GM10248 (cell line): ENCODE measurements at regions not wholly inside any gene's neighbourhood (a gene's known extent, or its start where the extent isn't known, plus 50 kb on each side); places are given as distances from the start of the nearest gene placed in this dataset.

Experiments used
- CTCF ChIA-PET: fragments of 300-600 bp; sonication (Branson Sonifier 250); formaldehyde crosslinking; extraction: SDS; loops from one replicate; lab custom pipeline; 2021; ENCODE audit warnings: antibody characterized with exemption; lab: Yijun Ruan, JAX
- POLR2A ChIA-PET: fragments of 350-650 bp; sonication (Branson Sonifier 250); formaldehyde crosslinking; extraction: SDS; loops from one replicate; lab custom pipeline; 2020; ENCODE audit warnings: antibody characterized with exemption; lab: Yijun Ruan, JAX
- DNase-seq: peaks from one replicate; pipeline ENCODE4 v3.0.0; 2012; ENCODE audit errors: extremely low spot score
- TF ChIP-seq, protein P1 (sequence below): IDR thresholded peaks from 2 replicates; pipeline ENCODE4 v1.5.1; 2012; ENCODE audit warnings: mild to moderate bottlenecking, low read depth; ENCODE audit errors: extremely low read depth, missing control alignments, control extremely low read depth

DNA sequence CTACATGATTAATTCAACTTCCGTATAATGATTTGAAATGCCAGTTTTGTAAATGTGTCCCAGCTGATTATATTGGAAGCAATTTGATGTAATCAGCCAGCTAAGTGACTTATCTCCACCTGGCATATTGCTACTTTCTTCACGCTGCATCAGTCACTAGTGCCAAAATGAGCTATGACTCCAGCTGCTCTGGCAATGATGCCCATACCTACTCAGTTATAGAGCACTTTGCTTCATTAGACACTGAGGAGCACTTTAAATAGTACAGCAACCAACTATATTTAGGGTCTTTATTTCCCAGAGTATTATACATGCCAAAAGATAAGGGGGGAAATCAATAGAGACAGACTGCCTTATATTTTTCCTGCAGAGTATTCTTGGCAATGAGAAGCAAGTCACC is 67.9 kb upstream of the LIN7A start:
- TF ChIP-seq, protein P1, sequence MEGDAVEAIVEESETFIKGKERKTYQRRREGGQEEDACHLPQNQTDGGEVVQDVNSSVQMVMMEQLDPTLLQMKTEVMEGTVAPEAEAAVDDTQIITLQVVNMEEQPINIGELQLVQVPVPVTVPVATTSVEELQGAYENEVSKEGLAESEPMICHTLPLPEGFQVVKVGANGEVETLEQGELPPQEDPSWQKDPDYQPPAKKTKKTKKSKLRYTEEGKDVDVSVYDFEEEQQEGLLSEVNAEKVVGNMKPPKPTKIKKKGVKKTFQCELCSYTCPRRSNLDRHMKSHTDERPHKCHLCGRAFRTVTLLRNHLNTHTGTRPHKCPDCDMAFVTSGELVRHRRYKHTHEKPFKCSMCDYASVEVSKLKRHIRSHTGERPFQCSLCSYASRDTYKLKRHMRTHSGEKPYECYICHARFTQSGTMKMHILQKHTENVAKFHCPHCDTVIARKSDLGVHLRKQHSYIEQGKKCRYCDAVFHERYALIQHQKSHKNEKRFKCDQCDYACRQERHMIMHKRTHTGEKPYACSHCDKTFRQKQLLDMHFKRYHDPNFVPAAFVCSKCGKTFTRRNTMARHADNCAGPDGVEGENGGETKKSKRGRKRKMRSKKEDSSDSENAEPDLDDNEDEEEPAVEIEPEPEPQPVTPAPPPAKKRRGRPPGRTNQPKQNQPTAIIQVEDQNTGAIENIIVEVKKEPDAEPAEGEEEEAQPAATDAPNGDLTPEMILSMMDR: no peak
- CTCF ChIA-PET: interaction anchor here (0.9 kb wide), 1 partner anchor 20 kb away, joined by 3 read pairs; no protein-coding TSS in a partner anchor
- POLR2A ChIA-PET: no interaction called here
- DNase-seq: no peak

DNA sequence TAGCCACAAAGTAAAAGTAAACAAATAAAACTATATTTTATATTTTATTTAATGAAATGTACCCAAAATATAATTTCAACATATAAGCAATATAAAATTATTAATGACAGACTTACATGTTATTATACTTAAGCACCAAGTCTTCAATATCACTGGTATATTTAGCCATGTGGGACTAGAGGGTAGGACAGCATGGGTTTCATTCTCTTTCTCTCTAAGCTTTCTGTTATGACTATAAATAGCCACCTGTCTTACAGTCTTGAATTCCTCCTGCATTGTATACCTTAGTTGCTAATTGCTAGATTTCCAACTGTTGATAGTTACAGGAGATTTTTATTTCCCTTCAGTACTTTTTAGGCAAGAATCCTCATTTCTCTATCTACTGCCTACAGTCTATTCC is 63.1 kb upstream of the LIN7A start:
- no peak for DNase-seq
- ChIA-PET POLR2A (no interaction called here), CTCF (no interaction called here)
- TF ChIP-seq, protein P1: no peak

DNA sequence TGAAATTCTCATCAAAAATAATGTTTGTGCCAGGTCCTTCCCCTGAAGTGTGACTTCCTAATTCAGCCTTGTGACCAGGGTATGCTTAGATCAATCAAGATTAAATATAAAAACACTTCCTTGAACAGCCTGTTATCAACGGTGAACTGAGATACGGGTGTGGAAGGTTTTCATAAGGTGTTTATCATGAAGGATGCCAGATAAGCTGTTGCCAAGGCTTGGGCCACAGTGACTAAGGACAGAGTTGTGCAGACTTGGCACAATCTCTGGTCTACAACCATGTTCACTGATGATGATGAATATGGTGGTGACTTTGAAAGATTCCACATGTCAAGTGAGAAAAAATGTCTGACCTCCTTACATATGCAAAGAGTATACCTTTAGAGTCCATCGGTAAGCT is 51.3 kb upstream of the LIN7A start:
- TF ChIP-seq, protein P1: no peak

More for the DNA sequence above, 51.3 kb upstream of the LIN7A start:
- ChIA-PET CTCF (interaction anchor here (1.3 kb wide), 1 partner anchor 10 kb away, joined by 4 read pairs; no protein-coding TSS in a partner anchor), POLR2A (no interaction called here)
- no peak for DNase-seq
